ENCODE measurements at regions not wholly inside any gene's neighbourhood (a gene's known extent, or its start where the extent isn't known, plus 50 kb on each side); places are given as distances from the start of the nearest gene placed in this dataset.

- TF ChIP-seq, protein P1, sequence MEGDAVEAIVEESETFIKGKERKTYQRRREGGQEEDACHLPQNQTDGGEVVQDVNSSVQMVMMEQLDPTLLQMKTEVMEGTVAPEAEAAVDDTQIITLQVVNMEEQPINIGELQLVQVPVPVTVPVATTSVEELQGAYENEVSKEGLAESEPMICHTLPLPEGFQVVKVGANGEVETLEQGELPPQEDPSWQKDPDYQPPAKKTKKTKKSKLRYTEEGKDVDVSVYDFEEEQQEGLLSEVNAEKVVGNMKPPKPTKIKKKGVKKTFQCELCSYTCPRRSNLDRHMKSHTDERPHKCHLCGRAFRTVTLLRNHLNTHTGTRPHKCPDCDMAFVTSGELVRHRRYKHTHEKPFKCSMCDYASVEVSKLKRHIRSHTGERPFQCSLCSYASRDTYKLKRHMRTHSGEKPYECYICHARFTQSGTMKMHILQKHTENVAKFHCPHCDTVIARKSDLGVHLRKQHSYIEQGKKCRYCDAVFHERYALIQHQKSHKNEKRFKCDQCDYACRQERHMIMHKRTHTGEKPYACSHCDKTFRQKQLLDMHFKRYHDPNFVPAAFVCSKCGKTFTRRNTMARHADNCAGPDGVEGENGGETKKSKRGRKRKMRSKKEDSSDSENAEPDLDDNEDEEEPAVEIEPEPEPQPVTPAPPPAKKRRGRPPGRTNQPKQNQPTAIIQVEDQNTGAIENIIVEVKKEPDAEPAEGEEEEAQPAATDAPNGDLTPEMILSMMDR (IDR thresholded peaks at IDR 0.05): no peak
- no peak for TF ChIP-seq EZH2phosphoT487 (IDR thresholded peaks at IDR 0.05)
- TF ChIP-seq EZH2 (IDR thresholded peaks at IDR 0.05): no peak
Measured at GRCh38 chr1:98546319-98546718, 115.2 kb upstream of the SNX7 start.

Measured in neural progenitor cell (in vitro differentiated cells).